IMR-90 (cell line): ENCODE measurements at regions not wholly inside any gene's neighbourhood (a gene's known extent, or its start where the extent isn't known, plus 50 kb on each side); places are given as distances from the start of the nearest gene placed in this dataset.

Experiments used
- ATAC-seq: fragments of 200-7000 bp; cut with Tn5 transposase; 2 replicates; pipeline ENCODE4 v1.9.1; 2020; ENCODE audit warnings: low read depth, mild to moderate bottlenecking, moderate library complexity
- BruUV-seq: library from RNA; stranded (reverse); fragments of 400-500 nt; replicated peaks from 2 replicates; lab custom pipeline; 2021; lab: Mats Ljungman, UMichigan
- CTCF ChIA-PET: fragments of 300-600 bp; formaldehyde crosslinking; extraction: SDS; loops from one replicate; lab custom pipeline; 2021; ENCODE audit warnings: antibody characterized with exemption; lab: Yijun Ruan, JAX
- POLR2A ChIA-PET: fragments of 300-600 bp; sonication (Branson Sonifier 250); formaldehyde crosslinking; loops from one replicate; lab custom pipeline; 2022; ENCODE audit warnings: antibody characterized with exemption; ENCODE audit not compliant: unreplicated experiment; lab: Charles Lee
- DNase-seq: peaks from one replicate; pipeline ENCODE4 v3.0.0; 2013
- H2AFZ ChIP-seq: replicated peaks from 2 replicates; pipeline ENCODE3; 2013; ENCODE audit warnings: low read length, mild to moderate bottlenecking; ENCODE audit not compliant: poor library complexity
- H2AK5ac ChIP-seq: 2 replicates; pipeline ENCODE4 v1.6.1; 2013; ENCODE audit warnings: low read depth, low read length, inconsistent platforms
- H2AK9ac ChIP-seq: replicated peaks from 2 replicates; pipeline ENCODE3; 2013; ENCODE audit warnings: mild to moderate bottlenecking, low read depth, low read length, moderate library complexity; ENCODE audit not compliant: poor library complexity
- H2BK120ac ChIP-seq: 2 replicates; pipeline ENCODE4 v1.6.1; 2013; ENCODE audit warnings: low read depth, low read length, inconsistent platforms
- H2BK15ac ChIP-seq: 3 replicates; pipeline ENCODE4 v1.6.1; 2013; ENCODE audit warnings: low read depth, low read length, inconsistent platforms
- H2BK20ac ChIP-seq: 2 replicates; pipeline ENCODE4 v1.6.1; 2013; ENCODE audit warnings: low read depth, mild to moderate bottlenecking, inconsistent platforms, low read length, moderate library complexity
- H2BK5ac ChIP-seq: 2 replicates; pipeline ENCODE4 v1.6.1; 2013; ENCODE audit warnings: mild to moderate bottlenecking, low read depth, low read length, inconsistent platforms; ENCODE audit not compliant: poor library complexity, severe bottlenecking
- H3K14ac ChIP-seq: replicated peaks from 2 replicates; pipeline ENCODE4 v1.6.1; 2013; ENCODE audit warnings: low read depth, low read length, inconsistent platforms
- H3K18ac ChIP-seq: 2 replicates; pipeline ENCODE4 v1.6.1; 2013; ENCODE audit warnings: low read depth, low read length, control low read depth
- H3K23ac ChIP-seq: 2 replicates; pipeline ENCODE4 v1.6.1; 2013; ENCODE audit warnings: low read depth, low read length, inconsistent platforms
- H3K27ac ChIP-seq: 2 replicates; pipeline ENCODE4 v1.5.1; 2013; ENCODE audit warnings: mild to moderate bottlenecking, control low read depth, low read length; ENCODE audit not compliant: insufficient read depth
- H3K27me3 ChIP-seq: 2 replicates; pipeline ENCODE4 v1.6.1; 2013; ENCODE audit warnings: low read length; ENCODE audit not compliant: control insufficient read depth, insufficient read depth
- H3K36me3 ChIP-seq: 2 replicates; pipeline ENCODE4 v1.6.1; 2013; ENCODE audit warnings: low read length, mixed read lengths; ENCODE audit not compliant: control insufficient read depth, insufficient read depth
- H3K4ac ChIP-seq: 2 replicates; pipeline ENCODE4 v1.6.1; 2013; ENCODE audit warnings: low read depth, low read length, inconsistent platforms
- H3K4me1 ChIP-seq: 2 replicates; pipeline ENCODE4 v1.6.1; 2013; ENCODE audit warnings: low read length, mixed read lengths; ENCODE audit not compliant: control insufficient read depth, insufficient read depth
- H3K4me2 ChIP-seq: 2 replicates; pipeline ENCODE4 v1.6.1; 2013; ENCODE audit warnings: low read depth, mild to moderate bottlenecking, control low read depth, low read length, moderate library complexity
- H3K4me3 ChIP-seq: 2 replicates; pipeline ENCODE4 v1.5.1; 2013; ENCODE audit warnings: low read depth, mild to moderate bottlenecking, control low read depth, low read length, moderate library complexity; ENCODE audit not compliant: insufficient read depth
- H3K56ac ChIP-seq: 2 replicates; pipeline ENCODE4 v1.6.1; 2013; ENCODE audit warnings: low read length, inconsistent platforms; ENCODE audit not compliant: insufficient read depth; ENCODE audit errors: extremely low read depth
- H3K79me1 ChIP-seq, 2 experiments: 2 replicates each; pipeline ENCODE4 v1.6.1; 2013; ENCODE audit warnings: low read length in 2 of 2, inconsistent platforms in 1 of 2, low read depth in 1 of 2
- H3K9ac ChIP-seq: 2 replicates; pipeline ENCODE4 v1.6.1; 2013; ENCODE audit warnings: low read depth, low read length, control low read depth
- H3K9me1 ChIP-seq: 2 replicates; pipeline ENCODE4 v1.6.1; 2013; ENCODE audit warnings: low read length, inconsistent platforms; ENCODE audit not compliant: insufficient read depth
- H3K9me3 ChIP-seq: 2 replicates; pipeline ENCODE4 v1.6.1; 2013; ENCODE audit warnings: low read length; ENCODE audit not compliant: control insufficient read depth, insufficient read depth
- H4K20me1 ChIP-seq: 2 replicates; pipeline ENCODE4 v1.6.1; 2013; ENCODE audit warnings: low read length, inconsistent platforms; ENCODE audit not compliant: insufficient read depth
- H4K5ac ChIP-seq: 2 replicates; pipeline ENCODE4 v1.6.1; 2013; ENCODE audit warnings: mild to moderate bottlenecking, low read depth, low read length, control low read depth
- H4K8ac ChIP-seq, 2 experiments: 2 replicates each; pipeline ENCODE4 v1.6.1; 2013; ENCODE audit warnings: low read depth in 2 of 2, low read length in 2 of 2, control low read depth in 1 of 2, inconsistent platforms in 1 of 2
- H4K91ac ChIP-seq: 2 replicates; pipeline ENCODE4 v1.6.1; 2013; ENCODE audit warnings: low read depth, low read length, inconsistent platforms; ENCODE audit not compliant: insufficient read depth
- BHLHE40 ChIP-seq: fragments of 150-350 bp; IDR thresholded peaks from 2 replicates; pipeline ENCODE4 v1.6.1; 2016; ENCODE audit warnings: mild to moderate bottlenecking, low read depth, low read length
- CEBPB ChIP-seq: IDR thresholded peaks from 2 replicates; pipeline ENCODE4 v1.6.1; 2012; ENCODE audit warnings: low read depth, low read length, improper control_type of control experiment
- CHD1 ChIP-seq: IDR thresholded peaks from 2 replicates; pipeline ENCODE4 v1.6.1; 2012; ENCODE audit warnings: low read depth, low read length, improper control_type of control experiment
- FOS ChIP-seq: fragments of 150-350 bp; IDR thresholded peaks from 2 replicates; pipeline ENCODE4 v1.6.1; 2016; ENCODE audit warnings: low read depth, low read length
- MAFK ChIP-seq: IDR thresholded peaks from 2 replicates; pipeline ENCODE4 v1.6.1; 2012; ENCODE audit warnings: low read depth, low read length, improper control_type of control experiment
- MAZ ChIP-seq: IDR thresholded peaks from 2 replicates; pipeline ENCODE4 v1.6.1; 2012; ENCODE audit warnings: low read depth, mild to moderate bottlenecking, low read length, improper control_type of control experiment, moderate library complexity, borderline replicate concordance
- MXI1 ChIP-seq: IDR thresholded peaks from 2 replicates; pipeline ENCODE4 v1.6.1; 2012; ENCODE audit warnings: low read depth, mild to moderate bottlenecking, low read length, moderate library complexity, borderline replicate concordance
- NFE2L2 ChIP-seq: fragments of 150-350 bp; IDR thresholded peaks from 2 replicates; pipeline ENCODE4 v1.6.1; 2016; ENCODE audit warnings: low read depth, mild to moderate bottlenecking, low read length
- POLR2A ChIP-seq: IDR thresholded peaks from 2 replicates; pipeline ENCODE4 v1.6.1; 2012; ENCODE audit warnings: mild to moderate bottlenecking, low read depth, low read length
- RAD21 ChIP-seq: IDR thresholded peaks from 2 replicates; pipeline ENCODE4 v1.6.1; 2012; ENCODE audit warnings: low read length, improper control_type of control experiment
- RCOR1 ChIP-seq: IDR thresholded peaks from 2 replicates; pipeline ENCODE4 v1.6.1; 2012; ENCODE audit warnings: mild to moderate bottlenecking, low read length, improper control_type of control experiment; ENCODE audit not compliant: insufficient replicate concordance
- RFX5 ChIP-seq: IDR thresholded peaks from 2 replicates; pipeline ENCODE4 v1.8.0; 2012; ENCODE audit warnings: low read depth, mild to moderate bottlenecking, low read length, moderate library complexity
- SMC3 ChIP-seq: fragments of 150-350 bp; IDR thresholded peaks from 2 replicates; pipeline ENCODE4 v1.6.1; 2016; ENCODE audit warnings: low read depth, mild to moderate bottlenecking, antibody characterized with exemption, low read length, moderate library complexity
- WGBS, 2 experiments: methylation state at CpG; one replicate each; pipeline versions ENCODE4 v1.1.5 to v1.1.7; 2013; ENCODE audit warnings: missing lambda C conversion rate in 2 of 2; ENCODE audit not compliant: insufficient read length in 1 of 2; ENCODE audit errors: extremely low coverage in 2 of 2; 5-methylcytosine and 5-hydroxymethylcytosine counted together
- dilution Hi-C: fragments of 300-500 bp; cut with HindIII; formaldehyde crosslinking; loops from one replicate; pipeline ENCODE4 v1.14.3; 2018; ENCODE audit warnings: low sequenced_read_pairs; ENCODE audit not compliant: unreplicated experiment
- in situ Hi-C: fragments of 300-500 bp; cut with MboI; formaldehyde crosslinking; loops from 3 replicates; pipeline ENCODE4 v1.14.3; 2019; ENCODE audit warnings: low sequenced_read_pairs, inconsistent platforms, mixed read lengths
- intact Hi-C: fragments of 100-400 bp; cut with micrococcal nuclease; formaldehyde crosslinking; loops from 2 replicates; pipeline ENCODE4 v1.10.0; 2022
- TF ChIP-seq, protein P1 (sequence below): conservative IDR thresholded peaks from 2 replicates; pipeline ENCODE4 v1.5.1; 2012; ENCODE audit warnings: mild to moderate bottlenecking, low read depth, low read length, improper control_type of control experiment
- TF ChIP-seq, protein P2 (sequence below): fragments of 150-350 bp; IDR thresholded peaks from 2 replicates; pipeline ENCODE4 v1.6.1; 2017; ENCODE audit warnings: mild to moderate bottlenecking, antibody characterized with exemption, low read length, low read depth
- TF ChIP-seq, protein P3 (sequence below): fragments of 150-350 bp; IDR thresholded peaks from 2 replicates; pipeline ENCODE4 v1.6.1; 2016; ENCODE audit warnings: low read depth, mild to moderate bottlenecking, low read length, moderate library complexity, borderline replicate concordance

DNA sequence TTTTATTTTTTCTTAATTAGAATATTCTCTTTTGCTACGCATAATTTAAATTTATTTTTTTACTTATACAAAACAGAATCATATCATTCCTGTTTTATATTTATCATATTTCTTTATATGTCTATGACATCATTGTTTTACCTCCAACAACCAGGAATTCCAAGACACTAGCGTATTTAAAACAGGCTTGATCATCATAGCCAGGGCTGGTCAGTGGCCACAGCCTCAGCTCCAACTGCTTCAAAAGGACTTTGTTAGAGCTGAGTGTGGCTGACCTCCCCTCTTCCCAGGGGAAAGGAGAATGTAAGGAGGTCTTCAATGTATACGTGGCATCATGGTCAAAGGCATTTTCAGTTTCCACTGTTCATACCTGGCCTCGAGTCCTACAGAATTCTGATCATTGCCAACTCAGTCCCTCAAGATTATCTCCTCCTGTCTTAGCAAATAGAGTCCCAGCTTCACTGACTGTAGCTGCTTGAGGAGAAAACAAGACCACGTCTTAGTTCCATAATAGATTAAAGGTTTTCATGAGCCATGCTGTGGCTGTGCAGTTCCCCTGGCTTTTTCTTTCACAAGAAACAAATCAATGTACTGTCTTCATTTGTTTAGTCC, 444.0 kb downstream of the PTPRC start:
- H4K91ac ChIP-seq: peak overlapping the region; percentile 80
- peak overlapping the region; percentile 94 for H2BK20ac ChIP-seq
- no peak overlapping the region for H3K9ac ChIP-seq
- peak overlapping the region; percentile 85 for H2BK120ac ChIP-seq
- peaks cover 6% of the 10 kb centered on the region for H3K4me1 ChIP-seq
- ChIA-PET CTCF (no interaction called here), POLR2A (no interaction called here)
- H2BK15ac ChIP-seq: peak overlapping the region; percentile 99; the same call in 2 of the 3 replicates
- intact Hi-C loops: loop anchor here (1.0 kb wide), 1 partner anchor 148 kb away; no protein-coding TSS in a partner anchor
- H3K9me1 ChIP-seq: peaks cover 9% of the 10 kb centered on the region
- H2AFZ ChIP-seq: peak overlapping the region; percentile 51
- no peak for ATAC-seq
- WGBS, 2 experiments: no CpG with 5 or more reads among the region's 5 CpGs
- no peaks in the 10 kb centered on the region for H3K36me3 ChIP-seq
- H3K4ac ChIP-seq: peak overlapping the region; percentile 90
- H3K14ac ChIP-seq: peak overlapping the region; percentile 91
- no peaks in the 10 kb centered on the region for H3K9me3 ChIP-seq
- no peak for TF ChIP-seq CHD1
- no peak for TF ChIP-seq BHLHE40
- TF ChIP-seq, protein P1, sequence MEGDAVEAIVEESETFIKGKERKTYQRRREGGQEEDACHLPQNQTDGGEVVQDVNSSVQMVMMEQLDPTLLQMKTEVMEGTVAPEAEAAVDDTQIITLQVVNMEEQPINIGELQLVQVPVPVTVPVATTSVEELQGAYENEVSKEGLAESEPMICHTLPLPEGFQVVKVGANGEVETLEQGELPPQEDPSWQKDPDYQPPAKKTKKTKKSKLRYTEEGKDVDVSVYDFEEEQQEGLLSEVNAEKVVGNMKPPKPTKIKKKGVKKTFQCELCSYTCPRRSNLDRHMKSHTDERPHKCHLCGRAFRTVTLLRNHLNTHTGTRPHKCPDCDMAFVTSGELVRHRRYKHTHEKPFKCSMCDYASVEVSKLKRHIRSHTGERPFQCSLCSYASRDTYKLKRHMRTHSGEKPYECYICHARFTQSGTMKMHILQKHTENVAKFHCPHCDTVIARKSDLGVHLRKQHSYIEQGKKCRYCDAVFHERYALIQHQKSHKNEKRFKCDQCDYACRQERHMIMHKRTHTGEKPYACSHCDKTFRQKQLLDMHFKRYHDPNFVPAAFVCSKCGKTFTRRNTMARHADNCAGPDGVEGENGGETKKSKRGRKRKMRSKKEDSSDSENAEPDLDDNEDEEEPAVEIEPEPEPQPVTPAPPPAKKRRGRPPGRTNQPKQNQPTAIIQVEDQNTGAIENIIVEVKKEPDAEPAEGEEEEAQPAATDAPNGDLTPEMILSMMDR: no peak
- no peak for TF ChIP-seq MAZ
- no peak for TF ChIP-seq SMC3
- no peak for TF ChIP-seq RAD21
- no peak for TF ChIP-seq POLR2A
- no peak for TF ChIP-seq MAFK
- TF ChIP-seq, protein P2, sequence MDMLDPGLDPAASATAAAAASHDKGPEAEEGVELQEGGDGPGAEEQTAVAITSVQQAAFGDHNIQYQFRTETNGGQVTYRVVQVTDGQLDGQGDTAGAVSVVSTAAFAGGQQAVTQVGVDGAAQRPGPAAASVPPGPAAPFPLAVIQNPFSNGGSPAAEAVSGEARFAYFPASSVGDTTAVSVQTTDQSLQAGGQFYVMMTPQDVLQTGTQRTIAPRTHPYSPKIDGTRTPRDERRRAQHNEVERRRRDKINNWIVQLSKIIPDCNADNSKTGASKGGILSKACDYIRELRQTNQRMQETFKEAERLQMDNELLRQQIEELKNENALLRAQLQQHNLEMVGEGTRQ: no peak
- TF ChIP-seq, protein P3, sequence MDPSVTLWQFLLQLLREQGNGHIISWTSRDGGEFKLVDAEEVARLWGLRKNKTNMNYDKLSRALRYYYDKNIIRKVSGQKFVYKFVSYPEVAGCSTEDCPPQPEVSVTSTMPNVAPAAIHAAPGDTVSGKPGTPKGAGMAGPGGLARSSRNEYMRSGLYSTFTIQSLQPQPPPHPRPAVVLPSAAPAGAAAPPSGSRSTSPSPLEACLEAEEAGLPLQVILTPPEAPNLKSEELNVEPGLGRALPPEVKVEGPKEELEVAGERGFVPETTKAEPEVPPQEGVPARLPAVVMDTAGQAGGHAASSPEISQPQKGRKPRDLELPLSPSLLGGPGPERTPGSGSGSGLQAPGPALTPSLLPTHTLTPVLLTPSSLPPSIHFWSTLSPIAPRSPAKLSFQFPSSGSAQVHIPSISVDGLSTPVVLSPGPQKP: no peak
- no peak for TF ChIP-seq NFE2L2
- TF ChIP-seq RFX5: no peak
- no peak for TF ChIP-seq FOS
- TF ChIP-seq CEBPB: no peak
- no peak for TF ChIP-seq MXI1
- no peak for TF ChIP-seq RCOR1
- H3K79me1 ChIP-seq: 0 out of 4 replicates have a peak, but pooled peaks cover 0 to 3% of the 10 kb centered on the region in 2 experiments
- peak overlapping the region; percentile 16 to 77; a peak in 2 of 4 replicates for H4K8ac ChIP-seq
- no peak overlapping the region for H3K4me2 ChIP-seq
- no peak overlapping the region for H3K4me3 ChIP-seq
- no TSS peak for BruUV-seq
- peak overlapping the region; percentile 94 for H2AK5ac ChIP-seq
- H2BK5ac ChIP-seq: peak overlapping the region; percentile 54
- peak overlapping the region; percentile 81 for H3K18ac ChIP-seq
- peak overlapping the region; percentile 91 for H3K23ac ChIP-seq
- no peak overlapping the region for H3K27ac ChIP-seq
- H2AK9ac ChIP-seq: peak overlapping the region; percentile 7
- no peaks in the 10 kb centered on the region for H4K20me1 ChIP-seq
- DNase-seq: no peak
- in situ Hi-C loops: no loop called here
- no peak overlapping the region for H3K56ac ChIP-seq
- dilution Hi-C loops: no loop called here
- H3K27me3 ChIP-seq: no peaks in the 10 kb centered on the region
- H4K5ac ChIP-seq: 0 out of 2 replicates have a peak overlapping the region, but pooled peaks have one; percentile 67
